ENCODE measurements at regions not wholly inside any gene's neighbourhood (a gene's known extent, or its start where the extent isn't known, plus 50 kb on each side); places are given as distances from the start of the nearest gene placed in this dataset.

DNA sequence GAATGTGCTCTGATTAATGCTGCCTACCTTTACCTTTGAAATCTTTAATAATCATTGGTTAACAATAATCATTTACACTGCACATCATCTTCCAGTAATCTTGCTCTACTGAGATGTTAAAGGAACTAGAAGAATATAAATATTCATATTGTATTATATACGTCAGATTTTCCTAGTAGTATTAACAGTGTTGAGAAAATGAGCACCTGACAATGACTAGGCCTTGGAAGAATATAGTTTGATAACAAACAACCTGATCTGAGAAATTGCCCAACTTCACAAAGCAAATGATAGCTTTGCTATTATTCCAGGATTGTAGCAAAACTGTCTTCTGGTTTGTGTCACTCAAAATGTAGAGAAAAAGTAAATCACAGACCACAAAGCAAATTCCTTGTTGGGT, 467.1 kb downstream of the NOVA1 start:
- Histone ChIP-seq H3K4me3 (no peak overlapping the region), H3K27me3 (no peaks in the 10 kb centered on the region), H3K36me3 (no peaks in the 10 kb centered on the region), H3K27ac (no peak overlapping the region), H3K9me3 (no peaks in the 10 kb centered on the region), H3K4me1 (no peaks in the 10 kb centered on the region)
- no peak for DNase-seq
- TF ChIP-seq CTCF (IDR thresholded peaks at IDR 0.05): no peak
- intact Hi-C loops (cut with DNase I; ENCODE audit: low total_unique reads): no loop called here

DNA sequence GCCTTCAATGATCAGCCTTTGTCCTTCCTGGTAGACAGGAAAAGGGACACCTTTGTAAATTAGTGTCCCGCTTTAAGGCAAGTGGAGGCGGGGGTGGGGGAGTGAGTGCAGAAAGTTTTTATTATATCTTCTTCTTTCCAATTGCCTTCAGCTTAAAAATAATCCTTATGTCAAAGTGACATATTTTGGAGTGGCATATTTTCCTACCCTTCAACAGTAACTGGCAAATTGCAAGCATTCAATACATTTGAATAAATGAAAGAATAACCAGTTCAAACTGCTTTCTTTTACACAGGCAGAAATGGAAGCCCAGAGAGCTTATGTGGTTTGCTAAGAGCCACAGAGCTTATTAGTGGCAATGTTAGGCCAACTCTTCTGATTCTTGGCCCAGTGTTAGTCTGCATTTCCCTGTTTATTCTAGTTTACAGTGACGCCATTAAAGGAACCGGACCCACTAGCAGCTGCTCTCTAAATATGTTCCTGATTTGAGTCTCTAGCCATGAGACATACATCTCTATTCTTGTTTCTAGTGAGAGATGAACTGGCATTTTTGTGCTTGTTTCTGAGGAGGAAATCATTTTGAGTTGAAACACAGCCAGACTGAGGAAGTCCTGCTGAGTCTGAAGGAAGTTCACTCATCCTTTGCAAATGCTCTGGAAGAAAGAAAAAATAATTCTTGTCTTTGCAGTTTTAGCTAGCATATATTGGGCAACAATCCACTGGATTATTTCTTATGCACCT, 468.7 kb downstream of the NOVA1 start:
- Histone ChIP-seq H3K27ac (no peak overlapping the region), H3K36me3 (no peaks in the 10 kb centered on the region), H3K27me3 (no peaks in the 10 kb centered on the region), H3K4me3 (no peak overlapping the region), H3K4me1 (no peaks in the 10 kb centered on the region), H3K9me3 (no peaks in the 10 kb centered on the region)
- intact Hi-C loops (cut with DNase I; ENCODE audit: low total_unique reads): no loop called here
- no peak for DNase-seq
- TF ChIP-seq CTCF (IDR thresholded peaks at IDR 0.05): no peak

GRCh38 chr14:26124896-26125438, 472.9 kb downstream of the NOVA1 start:
- no peaks in the 10 kb centered on the region for H3K27me3 ChIP-seq
- intact Hi-C loops (cut with DNase I; ENCODE audit: low total_unique reads): no loop called here

DNA sequence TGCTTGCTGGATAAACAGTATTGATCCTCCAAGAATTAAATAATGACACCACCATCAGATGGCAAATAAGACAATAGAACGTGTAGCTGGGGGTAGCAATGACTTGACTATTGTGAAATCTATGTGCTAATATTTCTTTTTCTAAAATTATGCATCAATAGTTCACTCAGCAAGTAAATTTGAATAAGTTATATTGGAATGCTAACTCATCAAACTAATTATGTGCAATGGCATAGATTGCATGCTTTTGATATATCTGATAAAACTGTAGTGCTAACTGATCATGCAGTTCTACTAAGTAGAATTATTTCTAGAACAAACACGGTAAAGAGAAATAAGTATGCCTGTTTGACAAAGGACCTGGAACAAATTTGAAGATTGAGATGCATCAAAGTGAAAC, 474.4 kb downstream of the NOVA1 start:
- Histone ChIP-seq H3K36me3 (no peaks in the 10 kb centered on the region), H3K4me3 (no peak overlapping the region), H3K27ac (no peak overlapping the region), H3K4me1 (no peaks in the 10 kb centered on the region), H3K27me3 (no peaks in the 10 kb centered on the region), H3K9me3 (no peaks in the 10 kb centered on the region)
- TF ChIP-seq CTCF (IDR thresholded peaks at IDR 0.05): no peak
- intact Hi-C loops (cut with DNase I; ENCODE audit: low total_unique reads): no loop called here
- no peak for DNase-seq

More at GRCh38 chr14:26124896-26125438, 472.9 kb downstream of the NOVA1 start:
- Histone ChIP-seq H3K4me1 (no peaks in the 10 kb centered on the region), H3K9me3 (no peaks in the 10 kb centered on the region), H3K27ac (no peak overlapping the region), H3K36me3 (no peaks in the 10 kb centered on the region), H3K4me3 (no peak overlapping the region)
- no peak for TF ChIP-seq CTCF (IDR thresholded peaks at IDR 0.05)
- no peak for DNase-seq

- intact Hi-C loops (cut with DNase I; ENCODE audit: low total_unique reads): no loop called here
- no peak for TF ChIP-seq CTCF (IDR thresholded peaks at IDR 0.05)
- DNase-seq: no peak
- no peak overlapping the region for H3K27ac ChIP-seq
- no peaks in the 10 kb centered on the region for H3K9me3 ChIP-seq
- no peak overlapping the region for H3K4me3 ChIP-seq
- no peaks in the 10 kb centered on the region for H3K36me3 ChIP-seq
- no peaks in the 10 kb centered on the region for H3K4me1 ChIP-seq
- H3K27me3 ChIP-seq: no peaks in the 10 kb centered on the region
Measured at GRCh38 chr14:26121181-26121580, 476.7 kb downstream of the NOVA1 start.

Measured in tibial artery (tissue), 4 donors.